GM23338 (cell line): ENCODE measurements at regions not wholly inside any gene's neighbourhood (a gene's known extent, or its start where the extent isn't known, plus 50 kb on each side); places are given as distances from the start of the nearest gene placed in this dataset.

Source experiments
- CREB1 ChIP-seq: fragments of 250-450 bp; sonication (Bioruptor Pico); IDR thresholded peaks from 2 replicates; pipeline ENCODE4 v1.5.0; 2020; ENCODE audit warnings: low read depth, mild to moderate bottlenecking, moderate library complexity
- CTCF ChIP-seq, 2 experiments: fragments of 200-600 bp in 1 of 2; sonication (generic) in 1 of 2; conservative IDR thresholded peaks; 2 replicates each; pipeline versions ENCODE4 v1.5.1 to v1.6.1; 2016 to 2017; ENCODE audit warnings: antibody characterized with exemption in 2 of 2, low read depth in 2 of 2, mild to moderate bottlenecking in 2 of 2, moderate library complexity in 1 of 2
- EZH2 ChIP-seq: fragments of 200-600 bp; sonication (generic); IDR thresholded peaks from one replicate; pipeline ENCODE4 v1.8.0; 2017; ENCODE audit warnings: antibody characterized with exemption, mild to moderate bottlenecking, low read depth; ENCODE audit not compliant: unreplicated experiment
- JUNB ChIP-seq: IDR thresholded peaks from one replicate; pipeline ENCODE4 v1.6.1; 2016; ENCODE audit warnings: antibody characterized with exemption; ENCODE audit not compliant: unreplicated experiment
- POLR2AphosphoS5 ChIP-seq: IDR thresholded peaks from 2 replicates; pipeline ENCODE4 v1.6.1; 2016; ENCODE audit warnings: antibody characterized with exemption, low read depth
- ZNF114 ChIP-seq: fragments of 250-450 bp; sonication (Bioruptor Pico); IDR thresholded peaks from 2 replicates; pipeline ENCODE4 v1.5.0; 2020; ENCODE audit warnings: mild to moderate bottlenecking, moderate library complexity
- ZNF331 ChIP-seq: fragments of 250-450 bp; sonication (Bioruptor Pico); IDR thresholded peaks from 2 replicates; pipeline ENCODE4 v1.5.0; 2020; ENCODE audit warnings: low read depth, mild to moderate bottlenecking, moderate library complexity
- TF ChIP-seq, protein P1 (sequence below): IDR thresholded peaks from one replicate; pipeline ENCODE4 v1.6.1; 2018; ENCODE audit warnings: antibody characterized with exemption; ENCODE audit not compliant: unreplicated experiment

DNA sequence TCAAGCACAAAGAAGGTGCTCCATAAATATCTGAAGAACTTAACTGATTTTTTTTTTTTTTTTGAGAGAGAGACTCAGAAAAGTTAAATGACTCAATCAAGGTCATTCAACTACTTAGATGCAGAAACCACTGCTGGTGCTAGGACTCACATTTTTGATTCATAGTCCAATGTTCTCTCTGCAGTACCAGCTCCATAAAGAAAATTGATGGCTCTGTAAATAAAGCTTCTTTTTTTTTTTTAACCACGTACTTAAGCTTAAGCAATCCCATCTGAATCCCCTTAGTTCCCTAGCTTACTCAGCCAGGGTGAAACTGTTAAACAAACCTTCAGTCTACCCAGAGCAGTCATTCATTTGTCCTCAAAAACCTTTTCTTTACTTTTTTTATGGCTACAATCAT is 657.0 kb upstream of the WWC1 start:
- TF ChIP-seq EZH2 (no peak), CTCF (conservative IDR thresholded peaks at IDR 0.05; ENCODE audit: low read depth in 2 of 2) (no peak), POLR2AphosphoS5 (no peak), JUNB (no peak), ZNF331 (CRISPR knock-in tag) (no peak), CREB1 (CRISPR knock-in tag) (no peak), ZNF114 (no peak)
- TF ChIP-seq, protein P1, sequence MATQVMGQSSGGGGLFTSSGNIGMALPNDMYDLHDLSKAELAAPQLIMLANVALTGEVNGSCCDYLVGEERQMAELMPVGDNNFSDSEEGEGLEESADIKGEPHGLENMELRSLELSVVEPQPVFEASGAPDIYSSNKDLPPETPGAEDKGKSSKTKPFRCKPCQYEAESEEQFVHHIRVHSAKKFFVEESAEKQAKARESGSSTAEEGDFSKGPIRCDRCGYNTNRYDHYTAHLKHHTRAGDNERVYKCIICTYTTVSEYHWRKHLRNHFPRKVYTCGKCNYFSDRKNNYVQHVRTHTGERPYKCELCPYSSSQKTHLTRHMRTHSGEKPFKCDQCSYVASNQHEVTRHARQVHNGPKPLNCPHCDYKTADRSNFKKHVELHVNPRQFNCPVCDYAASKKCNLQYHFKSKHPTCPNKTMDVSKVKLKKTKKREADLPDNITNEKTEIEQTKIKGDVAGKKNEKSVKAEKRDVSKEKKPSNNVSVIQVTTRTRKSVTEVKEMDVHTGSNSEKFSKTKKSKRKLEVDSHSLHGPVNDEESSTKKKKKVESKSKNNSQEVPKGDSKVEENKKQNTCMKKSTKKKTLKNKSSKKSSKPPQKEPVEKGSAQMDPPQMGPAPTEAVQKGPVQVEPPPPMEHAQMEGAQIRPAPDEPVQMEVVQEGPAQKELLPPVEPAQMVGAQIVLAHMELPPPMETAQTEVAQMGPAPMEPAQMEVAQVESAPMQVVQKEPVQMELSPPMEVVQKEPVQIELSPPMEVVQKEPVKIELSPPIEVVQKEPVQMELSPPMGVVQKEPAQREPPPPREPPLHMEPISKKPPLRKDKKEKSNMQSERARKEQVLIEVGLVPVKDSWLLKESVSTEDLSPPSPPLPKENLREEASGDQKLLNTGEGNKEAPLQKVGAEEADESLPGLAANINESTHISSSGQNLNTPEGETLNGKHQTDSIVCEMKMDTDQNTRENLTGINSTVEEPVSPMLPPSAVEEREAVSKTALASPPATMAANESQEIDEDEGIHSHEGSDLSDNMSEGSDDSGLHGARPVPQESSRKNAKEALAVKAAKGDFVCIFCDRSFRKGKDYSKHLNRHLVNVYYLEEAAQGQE, result no peak
